ENCODE measurements at regions not wholly inside any gene's neighbourhood (a gene's known extent, or its start where the extent isn't known, plus 50 kb on each side); places are given as distances from the start of the nearest gene placed in this dataset.

GRCh38 chr7:24341691-24342413, 57.9 kb downstream of the NPY start:
- Histone ChIP-seq H3K27me3 (ENCODE audit: control insufficient read depth, insufficient read depth, low read length) (peaks cover 3% of the 10 kb centered on the region), H3K4me2 (ENCODE audit: low read length) (no peak overlapping the region), H3K4me1 (ENCODE audit: control insufficient read depth, insufficient read depth, low read length) (no peaks in the 10 kb centered on the region), H3K36me3 (ENCODE audit: insufficient read depth, low read length) (no peaks in the 10 kb centered on the region), H3K4me3 (ENCODE audit: low read length) (no peak overlapping the region), H3K9ac (ENCODE audit: low read depth, low read length) (no peak overlapping the region), H3K9me3 (replicated peaks; ENCODE audit: low read length) (no peaks in the 10 kb centered on the region)

- H3K27me3 ChIP-seq (ENCODE audit: control insufficient read depth, insufficient read depth, low read length), result peaks cover 6% of the 10 kb centered on the region
- no peak overlapping the region for H3K9ac ChIP-seq (ENCODE audit: low read depth, low read length)
- no peaks in the 10 kb centered on the region for H3K4me1 ChIP-seq (ENCODE audit: control insufficient read depth, insufficient read depth, low read length)
- no peaks in the 10 kb centered on the region for H3K9me3 ChIP-seq (replicated peaks; ENCODE audit: low read length)
- no peaks in the 10 kb centered on the region for H3K36me3 ChIP-seq (ENCODE audit: insufficient read depth, low read length)
- H3K4me3 ChIP-seq (ENCODE audit: low read length), result no peak overlapping the region
- no peak overlapping the region for H3K4me2 ChIP-seq (ENCODE audit: low read length)
Observed at GRCh38 chr7:24343614-24344013, 59.6 kb downstream of the NPY start.

DNA sequence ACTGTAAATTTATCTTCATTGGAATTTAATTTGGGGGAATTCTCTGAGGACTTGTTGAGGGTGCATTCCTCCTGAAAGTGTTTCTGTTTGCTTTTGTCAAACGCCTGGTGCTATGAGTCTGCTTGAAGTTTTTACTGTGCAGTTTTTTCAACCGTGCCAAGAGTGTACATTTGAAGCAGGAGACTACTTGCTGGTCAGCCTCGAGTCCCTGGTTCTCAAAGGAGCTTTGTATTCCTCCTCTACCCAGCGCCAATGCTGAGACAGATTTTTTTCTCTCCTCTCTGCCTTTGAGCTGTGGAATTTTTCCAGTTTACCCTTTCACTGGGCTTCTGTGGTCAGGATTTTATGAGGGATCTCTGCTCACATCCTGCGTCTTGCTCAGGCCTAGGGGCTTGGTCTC, 62.1 kb downstream of the NPY start:
- Histone ChIP-seq H3K36me3 (ENCODE audit: insufficient read depth, low read length) (no peaks in the 10 kb centered on the region), H3K9ac (ENCODE audit: low read depth, low read length) (no peak overlapping the region), H3K4me1 (ENCODE audit: control insufficient read depth, insufficient read depth, low read length) (no peaks in the 10 kb centered on the region), H3K4me3 (ENCODE audit: low read length) (no peak overlapping the region), H3K4me2 (ENCODE audit: low read length) (no peak overlapping the region), H3K9me3 (replicated peaks; ENCODE audit: low read length) (no peaks in the 10 kb centered on the region), H3K27me3 (ENCODE audit: control insufficient read depth, insufficient read depth, low read length) (peaks cover 5% of the 10 kb centered on the region)

- Histone ChIP-seq H3K9me3 (replicated peaks; ENCODE audit: low read length) (no peaks in the 10 kb centered on the region), H3K4me1 (ENCODE audit: control insufficient read depth, insufficient read depth, low read length) (no peaks in the 10 kb centered on the region), H3K9ac (ENCODE audit: low read depth, low read length) (no peak overlapping the region), H3K36me3 (ENCODE audit: insufficient read depth, low read length) (no peaks in the 10 kb centered on the region), H3K4me2 (ENCODE audit: low read length) (no peak overlapping the region), H3K27me3 (ENCODE audit: control insufficient read depth, insufficient read depth, low read length) (peaks cover 3% of the 10 kb centered on the region), H3K4me3 (ENCODE audit: low read length) (no peak overlapping the region)
Observed at GRCh38 chr7:24346716-24347115, 62.7 kb downstream of the NPY start.

GRCh38 chr7:24349339-24349738, 65.3 kb downstream of the NPY start:
- peaks cover 3% of the 10 kb centered on the region for H3K27me3 ChIP-seq (ENCODE audit: control insufficient read depth, insufficient read depth, low read length)
- no peaks in the 10 kb centered on the region for H3K4me1 ChIP-seq (ENCODE audit: control insufficient read depth, insufficient read depth, low read length)
- H3K9ac ChIP-seq (ENCODE audit: low read depth, low read length), result no peak overlapping the region
- no peak overlapping the region for H3K4me2 ChIP-seq (ENCODE audit: low read length)
- no peaks in the 10 kb centered on the region for H3K36me3 ChIP-seq (ENCODE audit: insufficient read depth, low read length)
- H3K9me3 ChIP-seq (replicated peaks; ENCODE audit: low read length), result no peaks in the 10 kb centered on the region
- H3K4me3 ChIP-seq (ENCODE audit: low read length), result no peak overlapping the region

- Histone ChIP-seq H3K27me3 (ENCODE audit: control insufficient read depth, insufficient read depth, low read length) (no peaks in the 10 kb centered on the region), H3K9me3 (replicated peaks; ENCODE audit: low read length) (no peaks in the 10 kb centered on the region), H3K4me2 (ENCODE audit: low read length) (no peak overlapping the region), H3K36me3 (ENCODE audit: insufficient read depth, low read length) (no peaks in the 10 kb centered on the region), H3K4me3 (ENCODE audit: low read length) (no peak overlapping the region), H3K4me1 (ENCODE audit: control insufficient read depth, insufficient read depth, low read length) (no peaks in the 10 kb centered on the region), H3K9ac (ENCODE audit: low read depth, low read length) (no peak overlapping the region)
Observed at GRCh38 chr7:24354456-24354855, 70.5 kb downstream of the NPY start.

GRCh38 chr7:24356718-24357386, 72.9 kb downstream of the NPY start:
- H3K27me3 ChIP-seq (ENCODE audit: control insufficient read depth, insufficient read depth, low read length), result peaks cover 6% of the 10 kb centered on the region
- no peaks in the 10 kb centered on the region for H3K36me3 ChIP-seq (ENCODE audit: insufficient read depth, low read length)
- H3K9me3 ChIP-seq (replicated peaks; ENCODE audit: low read length), result no peaks in the 10 kb centered on the region
- no peak overlapping the region for H3K9ac ChIP-seq (ENCODE audit: low read depth, low read length)
- no peak overlapping the region for H3K4me2 ChIP-seq (ENCODE audit: low read length)
- H3K4me1 ChIP-seq (ENCODE audit: control insufficient read depth, insufficient read depth, low read length), result no peaks in the 10 kb centered on the region
- no peak overlapping the region for H3K4me3 ChIP-seq (ENCODE audit: low read length)

- H3K9me3 ChIP-seq (replicated peaks; ENCODE audit: low read length), result no peaks in the 10 kb centered on the region
- H3K36me3 ChIP-seq (ENCODE audit: insufficient read depth, low read length), result no peaks in the 10 kb centered on the region
- H3K4me2 ChIP-seq (ENCODE audit: low read length), result no peak overlapping the region
- H3K27me3 ChIP-seq (ENCODE audit: control insufficient read depth, insufficient read depth, low read length), result peaks cover 6% of the 10 kb centered on the region
- no peak overlapping the region for H3K9ac ChIP-seq (ENCODE audit: low read depth, low read length)
- no peak overlapping the region for H3K4me3 ChIP-seq (ENCODE audit: low read length)
- no peaks in the 10 kb centered on the region for H3K4me1 ChIP-seq (ENCODE audit: control insufficient read depth, insufficient read depth, low read length)
Observed at GRCh38 chr7:24361001-24361400, 77.0 kb downstream of the NPY start.

GRCh38 chr7:24365606-24366005, 81.6 kb downstream of the NPY start:
- H3K9me3 ChIP-seq (replicated peaks; ENCODE audit: low read length), result no peaks in the 10 kb centered on the region
- peaks cover 6% of the 10 kb centered on the region for H3K27me3 ChIP-seq (ENCODE audit: control insufficient read depth, insufficient read depth, low read length)
- no peaks in the 10 kb centered on the region for H3K4me1 ChIP-seq (ENCODE audit: control insufficient read depth, insufficient read depth, low read length)
- no peaks in the 10 kb centered on the region for H3K36me3 ChIP-seq (ENCODE audit: insufficient read depth, low read length)
- H3K4me3 ChIP-seq (ENCODE audit: low read length), result no peak overlapping the region
- no peak overlapping the region for H3K9ac ChIP-seq (ENCODE audit: low read depth, low read length)
- H3K4me2 ChIP-seq (ENCODE audit: low read length), result no peak overlapping the region

- Histone ChIP-seq H3K9ac (ENCODE audit: low read depth, low read length) (no peak overlapping the region), H3K4me1 (ENCODE audit: control insufficient read depth, insufficient read depth, low read length) (no peaks in the 10 kb centered on the region), H3K4me2 (ENCODE audit: low read length) (no peak overlapping the region), H3K4me3 (ENCODE audit: low read length) (no peak overlapping the region), H3K9me3 (replicated peaks; ENCODE audit: low read length) (no peaks in the 10 kb centered on the region), H3K36me3 (ENCODE audit: insufficient read depth, low read length) (no peaks in the 10 kb centered on the region), H3K27me3 (ENCODE audit: control insufficient read depth, insufficient read depth, low read length) (no peaks in the 10 kb centered on the region)
Observed at GRCh38 chr7:24366876-24367275, 82.9 kb downstream of the NPY start.

DNA sequence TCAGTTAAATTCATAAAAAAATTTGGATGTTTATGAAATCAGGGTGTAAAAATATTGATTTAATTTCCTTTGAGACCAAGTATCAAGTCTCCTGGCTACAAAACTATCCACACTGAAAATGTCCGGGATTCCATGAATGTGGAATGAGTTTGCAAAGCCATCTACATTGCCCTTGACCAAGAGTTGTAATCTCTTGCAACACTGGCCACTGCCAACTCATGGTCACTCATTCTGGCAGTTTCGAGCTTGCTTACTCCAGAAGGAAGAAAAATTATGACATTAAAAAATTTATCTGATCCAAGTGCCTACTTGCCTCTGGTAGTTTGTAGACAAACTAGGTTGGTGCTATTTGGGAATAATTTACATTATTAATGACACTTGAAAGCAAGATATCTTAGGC, 84.2 kb downstream of the NPY start:
- Histone ChIP-seq H3K36me3 (ENCODE audit: insufficient read depth, low read length) (no peaks in the 10 kb centered on the region), H3K9me3 (replicated peaks; ENCODE audit: low read length) (no peaks in the 10 kb centered on the region), H3K4me3 (ENCODE audit: low read length) (no peak overlapping the region), H3K27me3 (ENCODE audit: control insufficient read depth, insufficient read depth, low read length) (peaks cover 5% of the 10 kb centered on the region), H3K4me2 (ENCODE audit: low read length) (no peak overlapping the region), H3K4me1 (ENCODE audit: control insufficient read depth, insufficient read depth, low read length) (no peaks in the 10 kb centered on the region), H3K9ac (ENCODE audit: low read depth, low read length) (no peak overlapping the region)

DNA sequence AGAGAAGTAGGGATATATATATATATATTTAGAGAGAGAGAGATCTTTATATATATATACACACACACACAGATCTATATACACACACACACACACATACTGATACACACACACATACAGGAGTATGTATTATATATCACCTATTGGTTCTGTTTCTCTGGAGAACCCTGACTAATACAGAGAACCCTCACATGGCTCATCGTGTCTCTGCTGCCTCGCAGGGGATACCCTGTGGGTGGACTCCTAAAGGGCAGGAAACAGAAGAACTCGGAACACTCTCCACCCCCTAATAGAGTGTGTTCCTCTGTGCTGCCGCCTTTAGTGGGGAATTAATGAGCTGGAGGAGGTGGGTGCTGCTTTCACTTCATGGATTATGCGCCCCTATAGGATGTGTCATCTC, 86.6 kb downstream of the NPY start:
- no peaks in the 10 kb centered on the region for H3K4me1 ChIP-seq (ENCODE audit: control insufficient read depth, insufficient read depth, low read length)
- no peaks in the 10 kb centered on the region for H3K36me3 ChIP-seq (ENCODE audit: insufficient read depth, low read length)
- no peak overlapping the region for H3K4me2 ChIP-seq (ENCODE audit: low read length)
- H3K9me3 ChIP-seq (replicated peaks; ENCODE audit: low read length), result no peaks in the 10 kb centered on the region
- H3K27me3 ChIP-seq (ENCODE audit: control insufficient read depth, insufficient read depth, low read length), result peaks cover 18% of the 10 kb centered on the region
- no peak overlapping the region for H3K9ac ChIP-seq (ENCODE audit: low read depth, low read length)
- H3K4me3 ChIP-seq (ENCODE audit: low read length), result no peak overlapping the region

Data from skeletal muscle satellite cell (primary cell).